Kidney epithelial cell (primary cell): ENCODE measurements at regions not wholly inside any gene's neighbourhood (a gene's known extent, or its start where the extent isn't known, plus 50 kb on each side); places are given as distances from the start of the nearest gene placed in this dataset.

Experiments
- DNase-seq: peaks from one replicate; pipeline ENCODE4 v3.0.0-alpha.2; 2010; ENCODE audit warnings: low read depth
- H3K27me3 ChIP-seq: 2 replicates; pipeline ENCODE4 v1.6.0; 2011; ENCODE audit warnings: low read length; ENCODE audit not compliant: control insufficient read depth, insufficient read depth
- H3K36me3 ChIP-seq: 2 replicates; pipeline ENCODE4 v1.5.1; 2011; ENCODE audit warnings: low read length; ENCODE audit not compliant: control insufficient read depth, insufficient read depth
- H3K4me3 ChIP-seq: 2 replicates; pipeline ENCODE4 v1.5.1; 2011; ENCODE audit warnings: low read depth, mild to moderate bottlenecking, control low read depth, low read length
- TF ChIP-seq, protein P1 (sequence below): IDR thresholded peaks from 2 replicates; pipeline ENCODE4 v1.5.1; 2011; ENCODE audit warnings: mild to moderate bottlenecking, moderate library complexity, low read length, control low read depth, inconsistent platforms; ENCODE audit not compliant: insufficient read depth, poor library complexity, severe bottlenecking

DNA sequence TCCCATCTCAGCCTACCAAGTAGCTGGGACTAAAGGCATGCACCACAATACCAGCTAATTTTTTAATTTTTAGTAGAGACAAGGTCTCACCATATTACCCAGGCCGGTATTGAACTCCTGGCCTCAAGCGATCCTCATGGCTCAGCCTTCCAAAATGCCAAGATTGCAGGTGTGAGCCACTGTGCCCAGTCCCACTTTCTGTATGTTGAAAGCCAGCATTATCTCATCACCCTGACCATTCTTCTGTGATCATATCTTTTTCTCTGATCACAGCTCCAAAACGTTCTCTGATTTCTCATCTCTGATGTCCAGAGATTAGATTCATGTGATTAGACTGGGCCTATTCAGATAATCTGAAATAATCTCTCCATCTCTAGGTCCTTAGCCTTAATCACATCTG lies 337.7 kb downstream of the TPBG start:
- Histone ChIP-seq H3K36me3 (no peaks in the 10 kb centered on the region), H3K4me3 (no peak overlapping the region), H3K27me3 (no peaks in the 10 kb centered on the region)
- no peak for DNase-seq
- TF ChIP-seq, protein P1, sequence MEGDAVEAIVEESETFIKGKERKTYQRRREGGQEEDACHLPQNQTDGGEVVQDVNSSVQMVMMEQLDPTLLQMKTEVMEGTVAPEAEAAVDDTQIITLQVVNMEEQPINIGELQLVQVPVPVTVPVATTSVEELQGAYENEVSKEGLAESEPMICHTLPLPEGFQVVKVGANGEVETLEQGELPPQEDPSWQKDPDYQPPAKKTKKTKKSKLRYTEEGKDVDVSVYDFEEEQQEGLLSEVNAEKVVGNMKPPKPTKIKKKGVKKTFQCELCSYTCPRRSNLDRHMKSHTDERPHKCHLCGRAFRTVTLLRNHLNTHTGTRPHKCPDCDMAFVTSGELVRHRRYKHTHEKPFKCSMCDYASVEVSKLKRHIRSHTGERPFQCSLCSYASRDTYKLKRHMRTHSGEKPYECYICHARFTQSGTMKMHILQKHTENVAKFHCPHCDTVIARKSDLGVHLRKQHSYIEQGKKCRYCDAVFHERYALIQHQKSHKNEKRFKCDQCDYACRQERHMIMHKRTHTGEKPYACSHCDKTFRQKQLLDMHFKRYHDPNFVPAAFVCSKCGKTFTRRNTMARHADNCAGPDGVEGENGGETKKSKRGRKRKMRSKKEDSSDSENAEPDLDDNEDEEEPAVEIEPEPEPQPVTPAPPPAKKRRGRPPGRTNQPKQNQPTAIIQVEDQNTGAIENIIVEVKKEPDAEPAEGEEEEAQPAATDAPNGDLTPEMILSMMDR = no peak

DNA sequence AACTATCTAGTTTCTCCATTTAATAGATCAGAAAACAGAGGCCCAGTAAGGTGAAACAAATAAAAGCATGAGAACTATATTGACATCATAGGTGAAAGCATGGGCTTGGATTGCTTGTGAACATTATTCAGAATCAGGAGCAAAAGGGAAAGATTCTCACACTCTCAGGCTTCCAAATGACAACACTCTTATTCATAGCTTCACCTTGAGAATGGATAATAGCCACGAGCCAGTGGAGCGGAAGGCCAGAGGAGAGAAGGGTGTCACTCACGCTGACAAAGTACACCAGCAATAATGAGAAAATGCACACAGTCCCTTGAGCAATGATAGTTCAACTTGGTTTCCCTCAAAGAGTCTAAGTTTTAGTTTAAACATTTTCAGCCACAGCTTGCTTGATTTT lies 339.0 kb downstream of the TPBG start:
- Histone ChIP-seq H3K36me3 (no peaks in the 10 kb centered on the region), H3K27me3 (no peaks in the 10 kb centered on the region), H3K4me3 (no peak overlapping the region)
- peak; percentile 12 for DNase-seq
- TF ChIP-seq, protein P1 = no peak

DNA sequence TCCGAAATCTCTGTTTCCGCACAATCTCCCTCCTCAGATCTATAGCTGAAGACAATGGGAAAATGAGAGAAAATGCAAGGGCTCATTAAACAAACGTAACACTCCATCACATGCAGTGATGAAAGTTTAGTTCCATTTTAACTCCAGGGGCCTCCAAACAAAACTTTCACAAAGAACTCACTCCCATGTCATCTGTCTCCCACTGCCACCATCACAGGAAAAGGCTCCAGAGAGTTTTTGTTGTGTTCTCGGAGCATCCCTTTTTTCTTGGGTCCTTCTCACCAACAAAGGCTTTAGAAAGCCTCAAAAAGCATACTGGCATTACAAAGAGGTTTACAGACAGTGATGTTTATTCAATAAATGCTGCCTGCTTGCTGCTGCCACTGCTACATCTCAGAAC lies 339.6 kb downstream of the TPBG start:
- Histone ChIP-seq H3K27me3 (no peaks in the 10 kb centered on the region), H3K4me3 (no peak overlapping the region), H3K36me3 (no peaks in the 10 kb centered on the region)
- TF ChIP-seq, protein P1 = no peak
- DNase-seq = no peak

DNA sequence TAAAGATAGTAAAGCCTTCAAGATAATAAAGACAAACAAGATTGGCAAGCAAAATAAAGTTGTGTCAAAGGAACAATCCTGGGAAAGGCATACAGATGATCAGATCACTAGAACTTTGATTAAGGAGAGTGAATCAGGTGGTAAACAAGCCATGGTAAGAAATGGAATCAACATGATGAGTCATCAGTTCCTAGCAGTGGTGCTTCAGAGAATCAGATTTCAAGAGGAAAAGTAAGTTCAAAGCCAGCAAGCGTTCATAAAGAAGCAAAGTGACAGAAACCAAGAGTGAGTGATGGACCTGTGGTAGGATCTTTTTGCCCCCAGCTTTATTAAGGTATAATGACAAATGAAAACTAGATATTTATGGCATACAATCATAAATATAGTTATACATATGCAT lies 340.4 kb downstream of the TPBG start:
- DNase-seq = no peak
- H3K36me3 ChIP-seq = no peaks in the 10 kb centered on the region
- no peaks in the 10 kb centered on the region for H3K27me3 ChIP-seq
- no peak overlapping the region for H3K4me3 ChIP-seq
- TF ChIP-seq, protein P1 = no peak

DNA sequence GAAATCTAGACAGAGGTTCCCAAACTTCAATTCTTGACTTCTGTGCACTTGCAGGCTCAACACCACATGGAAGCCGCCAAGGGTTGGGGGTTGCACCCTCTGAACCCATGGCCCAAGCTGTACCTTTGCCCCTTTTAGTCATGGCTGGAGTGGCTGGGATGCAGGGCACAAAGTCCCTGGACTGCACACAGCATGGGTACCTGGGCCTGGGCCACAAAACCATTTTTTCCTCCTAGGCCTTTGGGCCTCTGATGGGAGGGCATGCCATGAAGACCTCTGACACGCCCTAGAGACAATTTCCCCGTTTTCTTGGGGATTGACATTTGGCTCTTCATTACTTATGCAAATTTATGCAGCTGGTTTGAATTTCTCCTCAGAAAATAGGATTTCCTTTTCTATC lies 342.0 kb downstream of the TPBG start:
- DNase-seq = no peak
- TF ChIP-seq, protein P1 = no peak
- Histone ChIP-seq H3K27me3 (no peaks in the 10 kb centered on the region), H3K4me3 (no peak overlapping the region), H3K36me3 (no peaks in the 10 kb centered on the region)

DNA sequence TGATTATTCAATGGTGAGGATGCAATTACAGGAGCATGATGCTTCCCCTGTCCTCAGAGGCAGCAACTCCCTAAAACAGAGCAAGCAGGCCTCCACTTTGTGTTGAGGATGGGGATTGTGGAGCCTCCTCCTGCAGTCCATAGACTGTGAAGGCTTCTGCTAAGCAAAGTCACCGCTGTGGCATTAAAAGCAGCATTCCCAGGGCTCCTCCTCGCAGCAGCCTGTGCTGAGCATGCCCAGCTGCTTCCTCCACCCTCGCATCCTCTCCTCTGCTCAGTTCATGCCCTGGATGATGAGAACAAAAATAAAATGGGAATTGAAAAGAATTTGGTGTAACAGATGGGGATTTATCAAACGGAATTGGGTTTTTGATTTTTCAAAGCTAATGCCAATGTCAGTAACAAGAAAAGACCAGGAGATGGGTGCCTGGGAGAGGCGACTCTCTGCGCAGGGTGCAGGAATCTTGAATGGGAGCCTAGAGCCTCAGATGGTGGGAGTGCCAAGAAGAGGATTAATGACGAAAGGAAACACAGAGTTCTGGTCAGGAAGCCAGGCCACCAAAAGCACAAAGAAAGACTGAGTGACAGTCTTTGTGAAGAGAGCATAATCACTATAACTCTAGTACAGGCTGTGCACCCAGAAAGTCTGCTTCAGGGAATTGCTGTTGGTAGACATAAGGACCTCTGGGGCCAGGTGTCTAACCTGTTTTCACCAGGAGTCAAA lies 347.6 kb downstream of the TPBG start:
- DNase-seq = no peak
- Histone ChIP-seq H3K36me3 (no peaks in the 10 kb centered on the region), H3K4me3 (no peak overlapping the region), H3K27me3 (no peaks in the 10 kb centered on the region)
- TF ChIP-seq, protein P1 = no peak
